Transverse colon (tissue), 4 donors: ENCODE measurements at regions not wholly inside any gene's neighbourhood (a gene's known extent, or its start where the extent isn't known, plus 50 kb on each side); places are given as distances from the start of the nearest gene placed in this dataset.

Source experiments
- DNase-seq: peaks from one replicate; pipeline ENCODE4 v3.0.0-alpha.2; 2019
- H3K27ac ChIP-seq, 4 donors: fragments of 200-600 bp; sonication (generic); 2 replicates each; pipeline ENCODE4 v1.5.1; 2016 to 2018; ENCODE audit warnings: inconsistent platforms in 4 of 4
- H3K27me3 ChIP-seq: fragments of 200-600 bp; sonication (generic); 2 replicates; pipeline ENCODE4 v1.5.1; 2017; ENCODE audit warnings: inconsistent platforms
- H3K36me3 ChIP-seq, 4 donors: fragments of 200-600 bp; sonication (generic); 2 replicates each; pipeline ENCODE4 v1.5.1; 2017 to 2019; ENCODE audit warnings: inconsistent platforms in 4 of 4
- H3K4me1 ChIP-seq, 4 donors: fragments of 200-600 bp; sonication (generic); 2 replicates each; pipeline ENCODE4 v1.5.1; 2017 to 2020; ENCODE audit warnings: inconsistent platforms in 4 of 4
- H3K4me3 ChIP-seq, 4 donors: fragments of 200-600 bp; sonication (generic); 1 replicate in 1 of 4; 2 replicates in 3 of 4; pipeline versions ENCODE4 v1.5.1 to v1.6.1; 2017 to 2019; ENCODE audit warnings: inconsistent platforms in 4 of 4
- H3K9me3 ChIP-seq, 2 donors: fragments of 200-600 bp; sonication (generic); 2 replicates each; pipeline ENCODE4 v1.5.1; 2017 to 2019; ENCODE audit warnings: inconsistent platforms in 2 of 2
- EP300 ChIP-seq: sonication (generic); formaldehyde crosslinking; IDR thresholded peaks from one replicate; pipeline ENCODE4 v1.6.1; 2017; ENCODE audit warnings: antibody characterized with exemption, low read depth
- POLR2A ChIP-seq: fragments of 450-650 bp; IDR thresholded peaks from one replicate; pipeline ENCODE4 v1.6.1; 2016; ENCODE audit warnings: antibody characterized with exemption, mild to moderate bottlenecking, moderate library complexity
- POLR2AphosphoS5 ChIP-seq, 3 donors: sonication (generic); formaldehyde crosslinking; IDR thresholded peaks; one replicate each; pipeline ENCODE4 v1.6.1; 2016; ENCODE audit warnings: antibody characterized with exemption in 3 of 3
- WGBS, 2 donors: methylation state at CpG; one replicate each; pipeline ENCODE4 v1.1.5; 2018; ENCODE audit warnings: low coverage in 1 of 2; 5-methylcytosine and 5-hydroxymethylcytosine counted together
- in situ Hi-C, 4 donors: fragments of 200-750 bp; cut with MboI; loops; one replicate each; pipeline versions ENCODE4 v1.15.0 to v1.15.1; 2017; ENCODE audit warnings: low sequenced_read_pairs in 3 of 4, low pct_ligation_motif_present in 1 of 4, low pct_unique_long_range_greater_than_20kb in 1 of 4
- intact Hi-C: fragments of 100-400 bp; cut with DNase I; formaldehyde crosslinking; loops from one replicate; pipeline ENCODE4 v1.15.1; 2023; ENCODE audit warnings: low total_unique reads
- TF ChIP-seq, protein P1 (sequence below), 5 experiments: fragments of 200-600 bp in 3 of 5; fragments of 450-650 bp in 2 of 5; sonication (generic) in 3 of 5; IDR thresholded peaks; 1 replicate in 2 of 5; 2 replicates in 3 of 5; pipeline ENCODE4 v1.5.1; 2016 to 2017; ENCODE audit warnings: antibody characterized with exemption in 5 of 5, inconsistent platforms in 3 of 5, mild to moderate bottlenecking in 2 of 5, moderate library complexity in 1 of 5

DNA sequence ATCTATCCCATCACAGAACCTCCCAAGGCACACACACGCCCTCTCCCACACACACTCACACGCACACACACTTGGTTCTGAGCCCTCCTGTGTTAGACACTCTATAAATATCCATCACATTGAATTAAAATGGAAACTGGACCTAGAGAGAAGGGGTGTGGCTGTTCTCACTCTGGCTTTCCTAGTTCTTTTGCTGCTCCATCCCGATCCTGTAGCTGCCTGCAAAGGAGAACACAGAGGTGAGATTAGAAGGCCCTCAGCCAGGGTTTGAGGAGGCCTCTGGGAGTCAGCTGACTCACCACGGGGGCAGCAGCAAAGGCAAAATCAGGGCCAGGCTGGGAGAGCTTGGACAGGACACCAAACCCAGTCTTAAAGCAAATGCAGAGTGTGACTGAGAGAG lies 192.3 kb upstream of the CADM1 start:
- 17 to 48% methylated on average over 1 to 4 of the region's 4 CpGs for WGBS, 2 donors
- Histone ChIP-seq H3K36me3 (no peaks in the 10 kb centered on the region), H3K9me3 (no peaks in the 10 kb centered on the region), H3K27ac (no peak overlapping the region), H3K27me3 (no peaks in the 10 kb centered on the region), H3K4me1 (peaks cover 0 to 18% (median 4%) of the 10 kb centered on the region in 4 donors), H3K4me3 (no peak overlapping the region)
- no peak for DNase-seq
- no peak for TF ChIP-seq POLR2AphosphoS5 (IDR thresholded peaks at IDR 0.05)
- TF ChIP-seq EP300: no peak
- TF ChIP-seq, protein P1, sequence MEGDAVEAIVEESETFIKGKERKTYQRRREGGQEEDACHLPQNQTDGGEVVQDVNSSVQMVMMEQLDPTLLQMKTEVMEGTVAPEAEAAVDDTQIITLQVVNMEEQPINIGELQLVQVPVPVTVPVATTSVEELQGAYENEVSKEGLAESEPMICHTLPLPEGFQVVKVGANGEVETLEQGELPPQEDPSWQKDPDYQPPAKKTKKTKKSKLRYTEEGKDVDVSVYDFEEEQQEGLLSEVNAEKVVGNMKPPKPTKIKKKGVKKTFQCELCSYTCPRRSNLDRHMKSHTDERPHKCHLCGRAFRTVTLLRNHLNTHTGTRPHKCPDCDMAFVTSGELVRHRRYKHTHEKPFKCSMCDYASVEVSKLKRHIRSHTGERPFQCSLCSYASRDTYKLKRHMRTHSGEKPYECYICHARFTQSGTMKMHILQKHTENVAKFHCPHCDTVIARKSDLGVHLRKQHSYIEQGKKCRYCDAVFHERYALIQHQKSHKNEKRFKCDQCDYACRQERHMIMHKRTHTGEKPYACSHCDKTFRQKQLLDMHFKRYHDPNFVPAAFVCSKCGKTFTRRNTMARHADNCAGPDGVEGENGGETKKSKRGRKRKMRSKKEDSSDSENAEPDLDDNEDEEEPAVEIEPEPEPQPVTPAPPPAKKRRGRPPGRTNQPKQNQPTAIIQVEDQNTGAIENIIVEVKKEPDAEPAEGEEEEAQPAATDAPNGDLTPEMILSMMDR (IDR thresholded peaks at IDR 0.05): no peak
- no peak for TF ChIP-seq POLR2A
- in situ Hi-C loops: loop anchor here in 3 of 4 donors (25.0 kb wide), 1 partner anchor 359 kb away; no protein-coding TSS in a partner anchor
- intact Hi-C loops: no loop called here

GRCh38 chr11:115695677-115696364 lies 191.6 kb upstream of the CADM1 start:
- no peak overlapping the region for H3K27ac ChIP-seq
- TF ChIP-seq EP300 (no peak), POLR2A (no peak)
- WGBS, 2 donors: 62% methylated on average over 5 of the region's 5 CpGs; no CpG with 5 or more reads in 1 of the 2 donors
- H3K4me1 ChIP-seq: peaks cover 0 to 18% (median 4%) of the 10 kb centered on the region in 4 donors
- no peaks in the 10 kb centered on the region for H3K27me3 ChIP-seq
- intact Hi-C loops: no loop called here
- DNase-seq: no peak
- in situ Hi-C loops: loop anchor here in 3 of 4 donors (25.0 kb wide), 1 partner anchor 359 kb away; no protein-coding TSS in a partner anchor
- no peaks in the 10 kb centered on the region for H3K9me3 ChIP-seq
- no peak overlapping the region for H3K4me3 ChIP-seq
- no peaks in the 10 kb centered on the region for H3K36me3 ChIP-seq

- Histone ChIP-seq H3K27me3 (peaks cover under 1% of the 10 kb centered on the region), H3K27ac (no peak overlapping the region), H3K4me3 (no peak overlapping the region), H3K9me3 (no peaks in the 10 kb centered on the region), H3K4me1 (peaks cover 0 to 7% (median 3%) of the 10 kb centered on the region in 4 donors), H3K36me3 (no peaks in the 10 kb centered on the region)
- in situ Hi-C loops (loop anchor here in 3 of 4 donors (25.0 kb wide), 1 partner anchor 356 kb away; no protein-coding TSS in a partner anchor), intact Hi-C loops (no loop called here)
- no peak for TF ChIP-seq POLR2A
- no peak for TF ChIP-seq POLR2AphosphoS5 (IDR thresholded peaks at IDR 0.05)
- 88% methylated on average over 3 of the region's 3 CpGs; no CpG with 5 or more reads in 1 of the 2 donors for WGBS, 2 donors
- DNase-seq: no peak
Measured at GRCh38 chr11:115693002-115693401, 188.8 kb upstream of the CADM1 start.

DNA sequence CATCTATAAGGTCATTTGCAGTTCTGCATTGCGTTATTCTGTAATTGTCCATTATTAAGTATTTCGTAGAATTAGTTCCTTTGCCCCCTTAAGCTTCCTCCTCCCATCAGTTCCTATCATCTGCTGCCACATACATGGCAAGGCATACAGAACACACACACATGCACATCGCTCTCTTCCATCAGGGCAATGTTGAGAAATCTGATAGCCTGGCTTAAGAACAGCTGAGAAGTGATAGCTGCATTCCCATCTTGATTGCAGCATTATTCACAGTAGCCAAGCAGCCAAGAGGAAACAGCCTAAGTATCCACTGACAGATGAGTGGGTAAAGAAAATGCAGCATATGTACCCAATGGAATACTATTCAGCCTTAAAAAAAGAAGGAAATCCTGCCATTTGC lies 186.8 kb upstream of the CADM1 start:
- 75 to 81% methylated on average over 3 of the region's 3 CpGs for WGBS, 2 donors
- in situ Hi-C loops: loop anchor here in 3 of 4 donors (25.0 kb wide), 1 partner anchor 354 kb away; no protein-coding TSS in a partner anchor
- H3K27me3 ChIP-seq: peaks cover 3% of the 10 kb centered on the region
- H3K36me3 ChIP-seq: no peaks in the 10 kb centered on the region
- no peaks in the 10 kb centered on the region for H3K9me3 ChIP-seq
- DNase-seq: no peak
- H3K4me3 ChIP-seq: no peak overlapping the region
- H3K4me1 ChIP-seq: peaks cover 0 to 6% (median 0%) of the 10 kb centered on the region in 4 donors
- H3K27ac ChIP-seq: no peak overlapping the region
- TF ChIP-seq POLR2A (no peak), POLR2AphosphoS5 (IDR thresholded peaks at IDR 0.05) (no peak)
- intact Hi-C loops: no loop called here

GRCh38 chr11:115687934-115688333 lies 183.7 kb upstream of the CADM1 start:
- DNase-seq: no peak
- 48% methylated on average over 5 of the region's 5 CpGs; no CpG with 5 or more reads in 1 of the 2 donors for WGBS, 2 donors
- intact Hi-C loops (no loop called here), in situ Hi-C loops (loop anchor here in 3 of 4 donors (25.0 kb wide), 1 partner anchor 351 kb away; no protein-coding TSS in a partner anchor)
- Histone ChIP-seq H3K36me3 (no peaks in the 10 kb centered on the region), H3K4me1 (no peaks in the 10 kb centered on the region), H3K9me3 (no peaks in the 10 kb centered on the region), H3K27me3 (peaks cover 3% of the 10 kb centered on the region), H3K27ac (no peak overlapping the region), H3K4me3 (no peak overlapping the region)
- TF ChIP-seq POLR2AphosphoS5 (IDR thresholded peaks at IDR 0.05): no peak
- TF ChIP-seq, protein P1 (IDR thresholded peaks at IDR 0.05): no peak
- no peak for TF ChIP-seq EP300
- no peak for TF ChIP-seq POLR2A
